Activated naive CD8-positive, alpha-beta T cell (primary cell): ENCODE measurements at regions not wholly inside any gene's neighbourhood (a gene's known extent, or its start where the extent isn't known, plus 50 kb on each side); places are given as distances from the start of the nearest gene placed in this dataset.

Experiments used
- H3K27ac Mint-ChIP-seq: one replicate; pipeline ENCODE4 v1.8.0; 2021; ENCODE audit warnings: mixed read lengths
- H3K27me3 Mint-ChIP-seq: one replicate; pipeline ENCODE4 v1.8.0; 2021; ENCODE audit warnings: mixed read lengths
- H3K36me3 Mint-ChIP-seq: one replicate; pipeline ENCODE4 v1.8.0; 2021; ENCODE audit warnings: mixed read lengths
- H3K4me1 Mint-ChIP-seq: one replicate; pipeline ENCODE4 v1.8.0; 2021; ENCODE audit warnings: low read depth, mixed read lengths
- H3K4me3 Mint-ChIP-seq: one replicate; pipeline ENCODE4 v1.8.0; 2021; ENCODE audit warnings: mild to moderate bottlenecking, mixed read lengths
- H3K9me3 Mint-ChIP-seq: one replicate; pipeline ENCODE4 v1.8.0; 2021; ENCODE audit warnings: low read depth, mixed read lengths

DNA sequence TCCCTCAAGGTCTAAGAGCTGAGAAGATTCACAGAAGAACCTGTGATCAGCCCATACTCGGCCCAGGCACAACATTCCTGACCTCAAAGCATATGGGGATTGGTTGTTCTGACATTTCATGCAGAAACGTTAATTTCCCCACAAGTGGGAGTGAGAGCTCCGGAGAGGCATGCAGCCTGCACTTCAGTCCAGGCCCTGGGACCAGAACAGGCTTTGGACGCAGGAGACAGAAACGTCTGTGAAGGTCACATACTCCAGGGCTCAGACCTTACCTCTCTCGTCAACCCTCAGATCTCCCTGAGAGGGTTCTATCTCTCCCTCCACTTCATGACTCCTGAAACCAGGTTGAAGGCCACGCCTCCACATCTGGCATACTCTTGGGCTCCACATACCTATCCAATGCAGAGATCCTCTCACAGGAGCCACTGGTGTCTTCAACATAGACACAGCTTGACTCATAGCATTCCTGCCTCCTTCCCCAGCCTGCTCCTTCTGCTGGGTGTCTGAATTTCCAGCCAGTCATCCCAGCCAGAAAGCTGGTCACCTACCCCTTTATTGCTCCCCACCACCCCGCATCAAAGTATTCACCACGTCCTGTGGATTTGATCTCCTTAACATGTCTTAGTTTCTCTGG is 149.2 kb downstream of the OMA1 start:
- Mint-ChIP-seq H3K27me3 (peaks cover 2% of the 10 kb centered on the region), H3K9me3 (no peaks in the 10 kb centered on the region), H3K36me3 (peaks cover 7% of the 10 kb centered on the region), H3K4me1 (no peaks in the 10 kb centered on the region), H3K27ac (no peak overlapping the region), H3K4me3 (no peak overlapping the region)

DNA sequence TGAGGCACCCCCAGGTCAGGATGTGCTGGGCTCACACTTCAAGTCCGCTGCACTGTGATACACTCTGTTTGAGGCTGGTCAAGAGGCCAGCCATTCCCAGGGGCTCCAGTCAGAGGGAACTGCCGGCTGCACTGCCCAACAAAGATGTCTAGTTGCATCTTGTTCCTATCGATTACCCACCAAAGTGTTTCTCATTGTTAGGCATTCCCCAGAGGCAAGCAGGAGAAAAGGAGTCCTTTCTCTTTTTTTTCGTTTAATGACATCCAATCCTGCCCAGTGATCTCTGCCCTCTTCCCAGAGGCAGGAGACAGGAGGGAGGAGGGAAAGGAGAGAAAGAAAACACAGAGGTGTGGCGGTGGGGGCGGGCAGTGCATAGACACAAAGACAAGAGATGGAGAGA is 150.4 kb downstream of the OMA1 start:
- H3K9me3 Mint-ChIP-seq = no peaks in the 10 kb centered on the region
- peaks cover 1% of the 10 kb centered on the region for H3K27me3 Mint-ChIP-seq
- no peak overlapping the region for H3K27ac Mint-ChIP-seq
- no peaks in the 10 kb centered on the region for H3K4me1 Mint-ChIP-seq
- peaks cover 7% of the 10 kb centered on the region for H3K36me3 Mint-ChIP-seq
- H3K4me3 Mint-ChIP-seq = no peak overlapping the region

DNA sequence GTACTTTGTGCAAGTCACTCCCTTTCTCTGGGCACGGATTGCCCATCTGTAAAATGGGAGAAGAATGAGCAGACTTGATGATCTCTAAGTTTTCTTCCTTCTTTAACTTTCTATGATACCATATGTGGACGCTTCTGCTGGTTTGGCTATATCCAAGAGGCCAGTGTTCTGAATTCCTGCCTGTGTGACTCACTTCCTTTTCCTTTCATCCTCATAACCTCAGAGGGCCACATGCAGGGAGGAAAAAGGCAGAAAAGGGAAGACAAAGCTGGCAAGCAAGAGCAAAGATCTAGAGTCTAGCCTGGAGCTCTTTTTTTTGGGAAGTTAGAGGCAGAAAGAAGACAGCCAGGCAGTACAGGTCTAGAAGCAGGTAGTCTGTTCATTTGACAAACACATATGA is 151.2 kb downstream of the OMA1 start:
- Mint-ChIP-seq H3K4me3 (no peak overlapping the region), H3K4me1 (no peaks in the 10 kb centered on the region), H3K27me3 (no peaks in the 10 kb centered on the region), H3K36me3 (peaks cover 7% of the 10 kb centered on the region), H3K9me3 (no peaks in the 10 kb centered on the region), H3K27ac (no peak overlapping the region)

DNA sequence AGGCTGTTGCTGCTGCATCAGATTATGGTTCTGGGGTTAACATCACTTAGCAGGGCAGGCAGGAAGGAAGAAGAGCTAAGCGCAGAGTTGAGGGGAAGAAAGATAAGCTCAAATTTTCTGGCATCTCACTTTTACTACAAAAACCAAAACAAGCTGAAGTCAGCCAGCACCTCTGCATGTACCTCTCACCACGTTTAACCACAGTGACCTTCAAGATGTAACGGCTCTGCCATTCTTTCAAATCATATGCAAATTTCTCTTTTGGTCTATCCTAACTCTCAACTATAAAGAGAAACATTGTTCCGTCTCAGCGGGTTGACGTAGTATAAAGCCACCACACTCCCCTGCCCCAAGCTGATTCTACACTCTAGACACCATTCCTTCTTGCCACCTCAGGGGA is 154.4 kb downstream of the OMA1 start:
- Mint-ChIP-seq H3K4me3 (no peak overlapping the region), H3K9me3 (no peaks in the 10 kb centered on the region), H3K4me1 (no peaks in the 10 kb centered on the region), H3K36me3 (peaks cover 9% of the 10 kb centered on the region), H3K27me3 (no peaks in the 10 kb centered on the region), H3K27ac (no peak overlapping the region)

DNA sequence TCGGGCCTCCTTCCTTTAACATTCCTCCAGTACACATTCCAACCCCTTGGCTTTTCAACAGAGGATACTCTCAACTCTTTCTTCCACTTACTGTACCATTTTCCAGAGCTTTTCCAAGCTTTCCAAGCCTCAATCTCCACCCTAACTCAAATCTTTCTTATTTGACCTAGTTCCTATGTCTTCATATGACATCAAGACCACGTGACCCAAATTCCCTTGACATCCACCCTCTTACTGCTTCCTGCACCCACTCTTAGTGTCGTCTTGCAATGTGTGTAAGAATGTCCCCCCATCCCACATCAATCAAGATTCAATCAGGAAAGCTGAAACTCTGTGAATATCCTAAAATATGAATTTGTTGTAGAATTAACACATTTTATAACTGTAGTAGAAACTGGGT is 155.0 kb downstream of the OMA1 start:
- Mint-ChIP-seq H3K27me3 (no peaks in the 10 kb centered on the region), H3K4me3 (no peak overlapping the region), H3K4me1 (no peaks in the 10 kb centered on the region), H3K27ac (no peak overlapping the region), H3K36me3 (peaks cover 9% of the 10 kb centered on the region), H3K9me3 (no peaks in the 10 kb centered on the region)

DNA sequence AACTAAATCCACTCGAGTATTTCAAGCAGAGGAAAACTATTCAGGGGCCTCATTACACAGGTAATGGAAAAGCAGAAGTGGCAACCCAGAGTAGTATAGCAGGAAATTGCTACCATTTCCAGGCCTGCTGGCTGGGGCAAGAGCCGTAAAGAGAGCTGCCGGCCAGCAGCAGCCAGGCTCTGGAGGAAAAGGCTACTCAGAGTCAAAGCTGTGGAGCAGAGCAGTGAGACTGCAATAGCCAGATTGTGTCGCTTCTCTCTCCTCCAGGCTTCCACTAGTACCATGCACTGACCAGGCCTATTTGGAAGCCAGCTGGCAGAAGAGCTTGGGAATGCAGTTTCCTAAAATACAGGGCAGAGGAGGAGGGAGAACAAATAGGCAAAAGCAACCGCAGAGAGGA is 155.5 kb downstream of the OMA1 start:
- Mint-ChIP-seq H3K9me3 (no peaks in the 10 kb centered on the region), H3K4me3 (no peak overlapping the region), H3K27ac (no peak overlapping the region), H3K4me1 (no peaks in the 10 kb centered on the region), H3K36me3 (peaks cover 9% of the 10 kb centered on the region), H3K27me3 (no peaks in the 10 kb centered on the region)

DNA sequence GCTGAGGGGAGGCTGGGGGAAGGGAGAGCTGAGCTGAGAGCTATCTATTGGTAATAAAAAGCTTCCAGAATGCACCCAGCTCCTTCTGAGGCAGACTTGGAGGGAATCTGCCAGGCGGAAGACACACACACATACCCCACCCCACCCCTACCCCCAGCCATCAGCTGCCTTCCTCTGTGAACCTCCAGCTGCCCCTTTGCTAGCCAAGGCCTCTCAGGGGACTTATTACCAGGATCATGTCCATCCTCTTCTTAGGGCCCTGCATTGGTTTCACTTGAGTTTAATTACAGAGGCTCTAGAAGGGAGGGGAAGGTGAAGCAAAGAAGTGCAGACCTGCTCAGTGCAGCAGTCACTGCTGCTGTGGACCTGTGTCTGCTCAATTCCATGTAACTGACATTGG is 156.4 kb downstream of the OMA1 start:
- H3K4me1 Mint-ChIP-seq = no peaks in the 10 kb centered on the region
- H3K27ac Mint-ChIP-seq = no peak overlapping the region
- no peak overlapping the region for H3K4me3 Mint-ChIP-seq

DNA sequence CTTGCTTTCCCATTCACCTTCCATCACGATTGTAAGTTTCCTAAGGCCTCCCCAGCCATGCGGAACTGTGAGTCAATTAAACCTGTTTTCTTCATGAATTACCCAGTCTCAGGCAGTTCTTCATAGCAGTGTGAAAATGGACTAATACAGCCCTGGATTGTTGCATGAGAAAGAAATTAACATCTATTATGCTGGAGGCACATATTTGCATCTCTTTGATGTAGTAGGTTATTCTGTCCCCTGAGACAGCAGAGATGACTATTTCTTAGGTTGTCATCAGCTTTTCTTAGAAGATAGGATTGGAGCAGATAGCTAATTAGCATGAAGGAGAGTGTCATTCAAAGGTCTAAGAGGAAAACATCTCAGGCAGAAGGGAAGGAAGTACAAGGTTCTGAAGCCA is 166.2 kb downstream of the OMA1 start:
- Mint-ChIP-seq H3K4me1 (no peaks in the 10 kb centered on the region), H3K9me3 (no peaks in the 10 kb centered on the region), H3K36me3 (peaks cover 10% of the 10 kb centered on the region), H3K27ac (no peak overlapping the region), H3K4me3 (no peak overlapping the region), H3K27me3 (no peaks in the 10 kb centered on the region)

More for the DNA sequence above, 156.4 kb downstream of the OMA1 start:
- Mint-ChIP-seq H3K36me3 (peaks cover 8% of the 10 kb centered on the region), H3K27me3 (no peaks in the 10 kb centered on the region), H3K9me3 (no peaks in the 10 kb centered on the region)

DNA sequence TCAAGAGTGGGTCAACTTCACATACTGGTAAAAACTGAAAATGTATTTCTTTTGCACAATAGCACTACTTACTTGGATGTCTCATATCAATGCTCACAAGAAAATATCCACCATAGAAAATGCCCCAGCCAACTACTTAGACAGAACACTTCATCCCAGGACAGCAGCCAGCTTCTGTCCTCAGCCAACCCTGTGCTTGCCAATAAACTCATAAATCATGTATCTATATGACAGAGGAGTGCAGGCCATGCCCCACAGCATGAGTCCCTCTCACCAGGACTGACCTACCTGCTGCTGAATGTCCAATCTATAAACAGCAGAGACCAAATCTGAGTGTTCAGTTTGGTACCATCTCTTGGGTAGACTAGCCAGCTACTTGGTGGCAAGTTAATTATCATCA is 179.3 kb downstream of the OMA1 start:
- peaks cover 3% of the 10 kb centered on the region for H3K36me3 Mint-ChIP-seq
- no peaks in the 10 kb centered on the region for H3K4me1 Mint-ChIP-seq
- H3K4me3 Mint-ChIP-seq = no peak overlapping the region
- peaks cover 1% of the 10 kb centered on the region for H3K9me3 Mint-ChIP-seq
- H3K27me3 Mint-ChIP-seq = no peaks in the 10 kb centered on the region
- H3K27ac Mint-ChIP-seq = no peak overlapping the region

DNA sequence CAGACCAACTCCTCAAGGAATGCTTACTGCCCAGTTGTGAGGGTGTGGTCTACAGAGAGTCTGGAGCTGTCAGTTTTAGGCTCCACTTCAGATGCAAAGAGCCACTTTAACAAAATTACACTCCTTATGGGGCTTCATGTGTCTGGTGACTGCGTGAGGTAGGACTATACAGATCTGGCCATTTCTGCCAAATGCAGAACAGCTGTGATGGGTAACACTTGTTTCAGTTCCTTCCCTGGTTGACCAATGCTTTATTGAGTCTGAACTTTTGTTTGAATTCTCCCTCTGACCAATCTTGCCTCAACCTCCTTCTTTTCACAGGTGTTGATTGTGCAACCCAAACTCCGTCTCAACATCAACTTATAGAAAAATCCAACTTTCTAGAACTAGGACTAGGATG is 181.2 kb downstream of the OMA1 start:
- no peak overlapping the region for H3K27ac Mint-ChIP-seq
- H3K36me3 Mint-ChIP-seq = peaks cover 2% of the 10 kb centered on the region
- H3K9me3 Mint-ChIP-seq = no peaks in the 10 kb centered on the region
- H3K27me3 Mint-ChIP-seq = no peaks in the 10 kb centered on the region
- H3K4me1 Mint-ChIP-seq = no peaks in the 10 kb centered on the region
- no peak overlapping the region for H3K4me3 Mint-ChIP-seq

DNA sequence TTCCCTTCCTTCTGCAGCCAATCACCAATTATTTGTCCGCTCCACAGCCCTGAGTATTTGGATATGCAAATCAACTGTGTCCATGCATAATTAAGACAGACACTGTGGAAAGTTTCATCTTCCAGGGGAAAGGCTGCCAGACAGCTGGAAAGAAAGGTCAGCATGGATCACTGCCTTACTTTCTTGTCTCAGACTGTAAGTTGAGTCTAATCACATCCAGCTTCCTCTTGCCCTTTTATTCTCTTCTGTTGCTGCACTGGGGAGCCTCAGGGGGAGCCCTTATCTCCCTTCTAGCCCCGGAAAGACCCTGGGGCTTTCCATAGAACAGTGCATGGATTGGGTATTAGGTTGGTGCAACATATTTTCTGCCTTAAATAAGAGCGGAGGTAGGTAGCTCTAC is 182.9 kb downstream of the OMA1 start:
- no peak overlapping the region for H3K27ac Mint-ChIP-seq
- H3K4me1 Mint-ChIP-seq = no peaks in the 10 kb centered on the region
- H3K27me3 Mint-ChIP-seq = no peaks in the 10 kb centered on the region

DNA sequence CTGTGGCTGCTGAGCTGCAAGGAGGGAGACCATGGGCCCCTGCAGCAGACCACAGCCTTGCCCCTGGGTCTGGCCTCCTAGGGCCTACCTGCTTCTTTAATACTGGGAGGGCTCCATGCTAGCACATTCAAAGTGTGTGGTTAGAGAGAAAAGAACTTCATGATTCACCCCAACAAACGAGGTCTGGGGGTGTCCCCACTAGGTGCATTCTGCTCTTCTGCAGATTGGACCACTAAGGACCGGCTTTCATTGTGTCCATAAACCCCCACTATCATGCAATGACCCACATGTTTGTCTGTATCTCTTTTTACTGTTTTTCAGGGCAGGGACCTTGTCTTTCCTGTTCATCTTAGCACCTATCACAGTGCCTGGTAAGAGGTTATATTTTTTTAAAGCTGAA is 185.4 kb downstream of the OMA1 start:
- no peak overlapping the region for H3K4me3 Mint-ChIP-seq
- no peaks in the 10 kb centered on the region for H3K9me3 Mint-ChIP-seq
- H3K36me3 Mint-ChIP-seq = peaks cover 2% of the 10 kb centered on the region
- H3K4me1 Mint-ChIP-seq = no peaks in the 10 kb centered on the region
- H3K27ac Mint-ChIP-seq = no peak overlapping the region
- H3K27me3 Mint-ChIP-seq = peaks cover 1% of the 10 kb centered on the region

More for the DNA sequence above, 182.9 kb downstream of the OMA1 start:
- no peaks in the 10 kb centered on the region for H3K9me3 Mint-ChIP-seq
- no peak overlapping the region for H3K4me3 Mint-ChIP-seq
- peaks cover 2% of the 10 kb centered on the region for H3K36me3 Mint-ChIP-seq

DNA sequence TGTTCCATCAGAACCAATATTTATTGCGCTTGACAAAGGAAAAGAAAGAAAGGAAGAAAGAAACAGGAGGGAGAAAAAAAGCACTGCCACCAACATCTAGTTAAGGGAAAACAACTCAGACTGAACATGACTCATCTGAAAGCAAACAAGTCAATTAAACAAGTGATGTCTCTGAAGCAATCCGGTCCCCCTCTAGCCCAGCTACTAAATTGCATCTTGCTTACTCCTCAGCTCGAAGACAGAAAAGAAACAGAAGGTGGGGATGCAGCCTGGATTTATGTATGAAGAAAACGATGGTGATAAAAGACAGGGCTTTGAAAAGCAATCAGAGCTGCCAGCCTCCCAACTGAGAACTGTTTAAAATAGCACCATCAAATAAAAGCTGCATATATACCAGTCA is 188.2 kb downstream of the OMA1 start:
- Mint-ChIP-seq H3K27me3 (peaks cover 1% of the 10 kb centered on the region), H3K27ac (no peak overlapping the region), H3K9me3 (no peaks in the 10 kb centered on the region), H3K36me3 (no peaks in the 10 kb centered on the region), H3K4me1 (no peaks in the 10 kb centered on the region), H3K4me3 (no peak overlapping the region)

DNA sequence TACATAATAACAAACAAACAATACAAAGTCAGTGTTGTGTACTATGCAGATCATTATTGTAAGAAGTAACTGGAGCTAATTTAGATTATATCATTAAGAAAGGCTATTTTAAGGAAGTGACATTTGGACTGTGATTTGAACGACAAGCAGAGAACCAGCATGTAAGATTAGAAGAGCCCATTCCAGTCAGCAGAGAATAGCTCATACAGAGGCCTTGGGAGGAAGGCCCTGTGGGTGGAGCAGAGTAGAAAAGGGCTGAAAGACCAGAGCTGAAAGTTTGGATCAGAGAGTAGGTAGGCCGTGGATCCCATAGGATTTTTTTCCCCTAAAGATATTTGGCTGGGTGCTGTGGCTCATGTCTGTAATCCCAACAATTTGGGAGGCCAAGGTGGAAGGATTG is 190.1 kb downstream of the OMA1 start:
- Mint-ChIP-seq H3K27ac (no peak overlapping the region), H3K4me3 (no peak overlapping the region), H3K36me3 (no peaks in the 10 kb centered on the region), H3K27me3 (peaks cover 4% of the 10 kb centered on the region), H3K4me1 (no peaks in the 10 kb centered on the region), H3K9me3 (no peaks in the 10 kb centered on the region)

DNA sequence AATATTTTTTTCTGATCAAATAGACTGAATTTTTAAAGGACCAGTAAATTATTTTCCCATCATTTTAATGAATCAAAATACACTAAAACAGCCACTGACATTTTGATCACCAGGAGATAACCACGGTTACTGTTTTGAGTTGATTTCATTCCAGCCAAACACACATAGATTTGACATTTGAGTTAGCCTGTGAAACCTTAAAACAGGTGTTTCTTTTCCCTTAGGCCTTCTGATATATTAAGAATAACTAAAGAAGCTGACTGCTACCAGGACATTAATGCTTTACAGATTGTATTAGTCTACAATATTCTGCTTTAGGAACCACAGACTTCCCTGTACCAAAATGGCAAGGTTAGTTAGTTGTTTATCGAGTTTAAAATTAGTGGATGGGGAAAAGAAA is 193.4 kb downstream of the OMA1 start:
- H3K27ac Mint-ChIP-seq = no peak overlapping the region
- peaks cover 6% of the 10 kb centered on the region for H3K27me3 Mint-ChIP-seq
- H3K9me3 Mint-ChIP-seq = no peaks in the 10 kb centered on the region
- H3K4me1 Mint-ChIP-seq = no peaks in the 10 kb centered on the region
- no peak overlapping the region for H3K4me3 Mint-ChIP-seq
- peaks cover 4% of the 10 kb centered on the region for H3K36me3 Mint-ChIP-seq

DNA sequence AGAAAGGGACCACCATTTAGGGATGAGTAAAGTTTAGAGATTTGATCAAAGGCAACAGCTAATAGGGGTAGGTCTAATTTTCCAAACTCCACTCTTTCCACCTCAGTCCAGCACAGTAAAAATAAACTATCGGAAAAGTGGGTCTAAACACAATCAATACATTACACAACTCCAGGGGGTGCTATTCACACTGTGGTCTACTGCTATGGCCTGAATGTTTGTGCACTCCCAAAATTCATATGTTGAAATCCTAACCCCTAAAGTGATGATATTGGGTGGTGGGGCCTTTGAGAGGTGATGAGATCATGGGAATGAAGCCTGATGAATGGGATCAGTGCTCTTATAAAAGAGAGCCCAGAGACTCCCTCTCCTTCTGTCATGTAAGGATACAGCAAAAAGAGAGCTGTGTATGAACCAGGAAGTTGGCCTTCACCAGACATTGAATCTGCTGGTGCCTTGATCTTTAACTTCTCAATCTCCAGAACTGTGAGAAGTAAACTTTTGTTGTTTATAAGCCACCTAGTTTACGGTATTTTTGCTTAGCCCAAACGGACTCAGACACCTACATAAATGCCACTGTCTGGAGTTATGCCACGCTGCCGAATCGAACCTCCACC is 193.9 kb downstream of the OMA1 start:
- H3K36me3 Mint-ChIP-seq = peaks cover 4% of the 10 kb centered on the region
- no peaks in the 10 kb centered on the region for H3K4me1 Mint-ChIP-seq
- no peak overlapping the region for H3K27ac Mint-ChIP-seq
- H3K27me3 Mint-ChIP-seq = peaks cover 6% of the 10 kb centered on the region
- no peak overlapping the region for H3K4me3 Mint-ChIP-seq
- H3K9me3 Mint-ChIP-seq = no peaks in the 10 kb centered on the region
